Inflammatory macrophage (primary cell): ENCODE measurements at regions not wholly inside any gene's neighbourhood (a gene's known extent, or its start where the extent isn't known, plus 50 kb on each side); places are given as distances from the start of the nearest gene placed in this dataset.
"Not testable (repeated sequence)": the region's sequence is repeated elsewhere in the genome, so short reads cannot be mapped to it uniquely, and the experiment has no call there.

Experiments
- DNase-seq, 2 donors: peaks; one replicate each; pipeline ENCODE4 v3.0.0-alpha.2; 2020 to 2022

GRCh38 chr14:57060276-57060955, 208.3 kb downstream of the EXOC5 start:
- no peak for DNase-seq

- no peak for DNase-seq
Observed at GRCh38 chr14:57058319-57058718, 210.4 kb downstream of the EXOC5 start.

GRCh38 chr14:57057803-57058202, 210.9 kb downstream of the EXOC5 start:
- no peak for DNase-seq

GRCh38 chr14:57056522-57056921, 212.2 kb downstream of the EXOC5 start:
- not testable (repeated sequence) for DNase-seq

DNA sequence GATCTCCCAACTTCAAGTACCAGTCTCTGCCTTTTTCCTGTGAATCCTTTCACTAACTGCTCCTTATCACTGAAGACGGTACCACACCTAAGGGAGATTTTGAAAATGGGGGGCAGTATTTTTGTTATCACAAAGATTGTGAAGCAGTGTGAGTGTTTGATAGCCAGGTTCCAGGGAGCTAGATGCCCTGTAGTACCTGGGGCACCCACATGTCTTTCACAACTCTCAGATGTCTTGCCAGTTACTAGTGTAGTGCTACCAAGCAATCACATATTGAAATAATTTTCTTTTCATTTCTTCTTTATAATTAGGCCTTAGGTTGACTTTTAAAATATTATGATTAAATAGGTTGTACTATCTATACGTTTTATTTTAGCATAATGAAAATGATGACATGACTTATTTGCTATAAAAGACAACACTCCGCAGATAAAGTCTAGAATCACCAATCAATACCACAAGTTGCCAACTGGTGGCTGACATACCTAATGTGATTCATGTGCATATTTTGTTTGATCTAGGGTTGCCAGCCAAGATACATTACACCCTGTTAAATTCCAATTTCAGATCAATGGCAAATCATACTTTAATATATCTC, 215.9 kb downstream of the EXOC5 start:
- DNase-seq, result no peak

DNA sequence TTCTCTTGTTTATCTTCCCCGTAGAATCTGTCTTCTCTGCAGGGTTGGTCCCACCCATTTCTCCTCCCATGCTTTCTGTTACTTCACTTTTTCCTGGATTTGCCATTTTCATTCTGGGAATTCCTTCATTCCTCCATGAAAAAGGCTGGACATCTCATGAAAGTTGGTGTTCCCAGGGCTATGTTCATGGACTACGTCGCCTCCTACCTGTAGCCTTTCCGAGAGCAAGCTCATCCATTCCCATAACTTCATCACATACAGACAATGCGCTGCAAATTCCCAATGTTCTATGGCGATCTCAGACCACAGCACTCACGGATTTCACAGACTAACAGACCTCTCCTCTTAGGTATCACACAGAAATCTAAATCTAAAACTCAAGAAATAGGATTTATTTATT, 217.1 kb downstream of the EXOC5 start:
- DNase-seq, result no peak

DNA sequence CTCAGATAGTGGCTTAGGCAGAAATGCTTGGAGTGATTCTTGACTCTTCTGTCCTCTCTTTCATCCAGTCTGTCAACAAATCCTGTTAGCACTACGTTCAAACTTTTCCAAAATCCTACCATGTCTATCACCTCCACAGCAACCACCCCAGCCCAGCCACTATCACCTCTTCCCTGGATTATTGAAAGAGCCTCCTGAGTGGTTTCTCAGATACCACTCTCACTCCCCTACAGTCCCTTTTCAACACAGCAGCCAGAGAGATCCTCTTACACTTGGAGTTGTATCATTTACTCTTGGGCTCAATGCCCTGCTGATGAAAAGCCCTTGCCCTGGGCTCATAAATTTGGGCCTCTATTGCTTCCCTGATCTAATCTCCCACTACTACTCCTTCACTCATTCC, 218.9 kb downstream of the EXOC5 start:
- DNase-seq, result no peak

GRCh38 chr14:57046175-57046574, 222.5 kb downstream of the EXOC5 start:
- no peak for DNase-seq

GRCh38 chr14:57044101-57044973, 224.4 kb downstream of the EXOC5 start:
- DNase-seq, result not testable (repeated sequence)

- peak in 1 of 2 donors; percentile 35 for DNase-seq
Observed at GRCh38 chr14:57038689-57039088, 228.4 kb upstream of the OTX2 start.

- no peak for DNase-seq
Observed at GRCh38 chr14:57031474-57031873, 221.2 kb upstream of the OTX2 start.

GRCh38 chr14:57029620-57030253, 219.5 kb upstream of the OTX2 start:
- no peak for DNase-seq

- no peak for DNase-seq
Observed at GRCh38 chr14:57025456-57025855, 215.2 kb upstream of the OTX2 start.

GRCh38 chr14:57022608-57023007, 212.3 kb upstream of the OTX2 start:
- DNase-seq, result no peak

- DNase-seq, result no peak
Observed at GRCh38 chr14:57018065-57018464, 207.8 kb upstream of the OTX2 start.

- no peak for DNase-seq
Observed at GRCh38 chr14:57013987-57014386, 203.7 kb upstream of the OTX2 start.

GRCh38 chr14:57009585-57010515, 199.6 kb upstream of the OTX2 start:
- DNase-seq, result no peak

DNA sequence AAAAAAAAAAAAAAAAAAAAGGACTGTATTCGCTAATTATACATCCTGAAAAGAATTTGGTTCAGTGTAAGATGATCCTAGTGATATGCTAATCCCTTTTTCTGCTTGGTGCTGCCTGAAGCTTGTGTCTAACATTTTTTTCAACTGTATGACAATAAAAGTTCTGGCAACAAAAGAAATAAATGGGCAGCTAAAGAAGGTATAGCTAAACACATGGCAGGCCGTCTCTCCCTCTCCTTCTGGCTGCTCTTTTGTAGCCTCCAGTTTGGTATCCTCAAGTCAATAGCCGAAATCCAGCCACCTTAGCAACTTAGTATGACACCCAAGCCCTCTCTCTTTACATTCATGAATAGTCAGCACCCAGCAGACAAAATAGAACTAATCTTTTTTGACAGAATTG, 198.3 kb upstream of the OTX2 start:
- DNase-seq, result no peak

DNA sequence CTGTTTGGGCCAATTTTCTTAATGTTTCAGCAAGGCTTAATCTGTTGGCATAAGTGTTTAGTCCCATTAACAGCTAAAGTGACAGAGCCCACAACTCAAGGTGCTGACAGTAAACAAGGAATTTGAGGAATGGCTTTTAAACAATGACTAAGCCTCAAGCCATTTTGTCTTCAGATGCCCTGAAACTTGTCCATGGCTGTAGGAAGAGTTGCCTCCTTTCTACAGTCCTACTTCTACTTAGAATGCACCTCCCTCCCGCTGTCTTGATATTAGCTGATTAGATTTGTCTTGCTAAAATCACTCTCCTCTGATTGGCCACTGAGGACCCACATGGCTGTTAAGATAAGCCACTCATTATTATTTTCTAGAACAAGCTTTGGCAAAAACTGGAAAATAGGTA, 188.4 kb upstream of the OTX2 start:
- no peak for DNase-seq

DNA sequence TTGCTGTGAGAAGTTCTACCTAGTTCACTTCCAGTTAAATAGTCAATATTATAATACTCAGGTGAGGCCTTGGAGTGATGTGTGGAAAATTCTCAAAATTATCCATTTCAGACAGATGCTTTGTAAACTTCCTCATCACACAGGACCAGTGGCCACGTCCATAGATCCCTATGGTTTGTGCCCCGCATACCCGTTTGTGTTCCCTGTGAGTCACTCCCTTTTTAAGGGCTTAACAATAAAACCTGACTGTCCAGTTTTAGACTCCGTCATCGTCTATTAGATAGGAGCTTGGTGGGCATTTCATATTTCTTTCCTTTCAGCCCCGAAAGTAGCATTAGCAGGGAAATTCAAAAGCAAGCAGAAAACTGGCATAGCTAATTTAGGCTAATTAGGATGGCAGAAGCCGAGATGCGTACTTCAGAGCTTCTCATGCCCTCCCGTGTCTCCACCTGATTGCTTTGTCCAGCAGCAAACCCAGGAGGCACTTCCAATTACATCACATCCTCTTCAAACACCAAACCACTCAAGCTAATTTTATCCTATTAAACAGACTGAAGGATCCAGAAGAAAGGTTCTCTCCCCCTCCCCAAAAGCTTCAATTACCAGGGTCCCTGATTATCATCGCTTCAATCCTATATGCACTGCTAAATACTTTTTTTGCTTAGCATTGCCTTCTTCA, 186.6 kb upstream of the OTX2 start:
- no peak for DNase-seq

- DNase-seq, result no peak
Observed at GRCh38 chr14:56995010-56995409, 184.7 kb upstream of the OTX2 start.
